NCI-H1092 (cell line): ENCODE measurements at regions not wholly inside any gene's neighbourhood (a gene's known extent, or its start where the extent isn't known, plus 50 kb on each side); places are given as distances from the start of the nearest gene placed in this dataset.
"Not testable (repeated sequence)": the region's sequence is repeated elsewhere in the genome, so short reads cannot be mapped to it uniquely, and the experiment has no call there.

Experiments
- DNase-seq: peaks from one replicate; lab custom pipeline; 2025; lab: John Stamatoyannopoulos, UW

DNA sequence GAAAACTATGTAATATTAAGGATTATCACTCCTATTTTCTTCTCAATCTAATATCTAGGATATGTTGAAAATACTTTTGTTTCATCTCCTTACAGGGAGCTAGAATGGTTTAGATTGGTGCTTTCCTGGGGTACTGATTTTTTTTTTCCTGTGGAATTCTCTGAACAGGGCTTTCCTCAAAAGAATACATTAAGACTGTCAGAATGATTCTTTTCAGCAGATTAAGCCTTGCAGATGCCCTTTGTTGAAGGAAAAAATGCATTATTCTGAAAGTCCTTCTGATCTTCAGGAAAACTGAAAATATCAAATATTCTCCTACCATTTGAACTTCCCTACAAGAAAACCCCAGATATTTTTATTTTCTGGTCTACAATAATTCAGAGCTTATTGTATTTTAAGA is 178.9 kb downstream of the SOX4 start:
- no peak for DNase-seq

DNA sequence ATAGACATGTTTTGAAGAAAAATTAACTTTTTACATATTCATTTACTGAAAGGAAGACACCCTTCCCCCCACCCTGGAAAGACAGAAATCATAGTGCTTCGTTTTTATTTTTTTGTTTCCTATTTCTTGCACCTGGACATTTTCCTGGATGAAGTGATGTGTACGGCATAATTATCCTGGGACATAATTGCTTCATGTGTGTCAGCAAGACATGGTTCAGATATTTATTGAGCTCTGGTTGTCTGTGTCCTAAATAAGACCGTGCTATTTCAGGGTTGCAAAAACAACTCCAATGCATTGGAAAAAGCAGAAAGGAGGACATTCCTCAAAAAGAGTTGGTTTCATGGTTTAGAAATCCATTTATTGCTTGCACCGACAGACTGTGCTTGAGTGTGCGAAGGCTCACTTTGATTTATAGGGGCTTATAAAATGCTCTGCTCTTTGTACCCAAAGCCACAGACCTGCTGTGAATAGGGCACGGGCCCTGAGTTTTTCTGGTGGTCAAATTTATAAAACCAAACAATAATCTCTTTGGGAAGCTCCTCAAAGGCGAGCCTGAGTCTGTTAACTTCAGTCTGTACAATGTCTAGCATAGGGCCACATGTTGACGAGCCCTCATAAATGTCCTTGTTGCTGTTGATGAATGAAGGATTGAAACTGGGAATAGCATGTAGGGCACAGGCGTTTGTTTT is 179.5 kb downstream of the SOX4 start:
- no peak for DNase-seq

DNA sequence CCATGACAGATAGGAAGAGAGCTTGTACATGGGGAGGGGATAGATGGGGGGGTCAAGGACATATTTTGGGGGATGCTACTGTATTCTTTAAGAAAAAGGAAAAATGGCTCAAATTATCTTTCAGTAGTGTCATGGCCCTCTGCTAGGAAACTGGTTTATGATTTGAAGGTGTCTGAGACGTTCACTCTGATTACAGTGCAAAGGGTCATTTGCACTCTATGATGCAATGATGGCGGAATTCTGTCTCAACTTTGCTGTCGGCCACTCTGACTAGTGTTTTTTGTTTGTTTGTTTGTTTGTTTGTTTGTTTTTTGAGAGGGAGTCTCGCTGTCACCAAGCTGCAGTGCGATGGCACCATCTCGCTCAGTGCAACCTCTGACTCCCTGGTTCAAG is 180.0 kb downstream of the SOX4 start:
- no peak for DNase-seq

DNA sequence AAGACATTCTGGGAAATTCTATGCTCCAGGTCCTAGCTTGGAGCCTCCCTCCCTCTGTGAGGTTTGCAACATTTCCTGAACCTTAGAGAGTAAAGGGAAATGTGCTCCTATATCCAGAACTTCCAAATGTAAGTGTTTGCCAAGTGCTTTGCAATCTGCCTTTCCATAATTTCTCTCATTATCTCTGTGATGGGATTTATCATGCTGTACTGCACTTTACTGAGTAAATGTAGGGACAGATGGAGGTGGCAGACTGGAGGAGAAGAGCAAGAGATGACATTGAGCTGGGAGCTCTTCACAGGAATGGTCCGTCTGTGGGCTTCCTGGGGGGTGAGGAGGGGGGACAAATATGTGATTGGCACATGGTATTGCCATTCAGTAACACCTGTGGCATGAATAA is 184.3 kb downstream of the SOX4 start:
- no peak for DNase-seq

DNA sequence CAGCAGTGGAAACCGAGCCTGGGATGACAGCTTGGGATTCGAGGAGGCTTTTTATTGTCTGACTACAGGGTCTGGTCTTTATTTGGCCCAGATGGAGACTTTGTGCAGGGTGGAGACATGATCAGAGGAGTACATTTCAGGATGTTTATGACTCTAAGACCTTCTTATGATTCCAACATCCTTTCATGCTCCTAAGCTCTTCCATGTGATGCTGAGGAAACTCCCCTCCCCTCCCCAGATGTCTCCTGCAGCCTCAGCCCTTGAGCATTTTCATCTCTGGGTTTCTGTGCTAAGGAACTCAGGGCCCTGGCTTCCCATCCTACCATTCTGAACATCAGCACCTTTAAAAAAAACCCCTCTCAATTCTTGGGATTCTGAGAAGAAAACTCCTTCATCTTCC is 186.6 kb downstream of the SOX4 start:
- no peak for DNase-seq

DNA sequence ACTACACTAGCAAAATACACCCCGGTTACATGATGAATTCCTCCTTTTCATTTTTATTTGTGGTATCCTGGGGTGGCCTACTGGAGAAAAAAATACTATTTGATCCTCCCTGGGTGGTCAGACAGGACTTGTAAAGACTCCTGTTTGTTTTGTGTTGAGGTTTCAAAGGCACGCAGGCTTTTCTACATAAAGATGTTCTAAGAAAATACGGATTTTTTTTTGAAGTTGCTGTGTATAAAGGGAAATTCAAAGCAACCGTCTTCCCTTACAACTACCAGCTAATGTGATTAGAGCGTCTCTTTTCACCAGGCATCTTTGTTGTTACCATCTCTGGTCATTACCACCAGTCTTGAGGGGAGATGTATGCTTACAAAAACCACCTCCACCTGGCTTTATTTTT is 187.1 kb downstream of the SOX4 start:
- DNase-seq = no peak

DNA sequence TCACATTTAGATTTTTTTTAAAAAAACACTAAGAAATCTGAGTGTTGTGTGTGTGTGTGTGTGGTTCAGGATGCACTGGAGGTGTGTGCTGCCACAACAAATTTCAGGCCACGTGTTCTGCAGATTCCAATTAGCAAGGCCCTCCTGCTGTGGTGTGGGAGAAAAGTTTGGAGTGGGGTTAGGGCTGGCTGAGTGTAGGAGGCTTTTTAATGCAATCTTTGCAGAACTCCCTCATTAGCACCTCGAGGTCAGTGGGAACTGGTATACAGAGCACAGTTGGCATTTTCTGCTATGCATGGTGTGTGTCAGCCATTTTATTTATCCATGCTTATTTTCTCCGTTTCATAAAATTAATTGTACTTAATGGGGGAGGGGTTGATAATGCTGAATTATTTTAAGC is 187.6 kb downstream of the SOX4 start:
- no peak for DNase-seq

DNA sequence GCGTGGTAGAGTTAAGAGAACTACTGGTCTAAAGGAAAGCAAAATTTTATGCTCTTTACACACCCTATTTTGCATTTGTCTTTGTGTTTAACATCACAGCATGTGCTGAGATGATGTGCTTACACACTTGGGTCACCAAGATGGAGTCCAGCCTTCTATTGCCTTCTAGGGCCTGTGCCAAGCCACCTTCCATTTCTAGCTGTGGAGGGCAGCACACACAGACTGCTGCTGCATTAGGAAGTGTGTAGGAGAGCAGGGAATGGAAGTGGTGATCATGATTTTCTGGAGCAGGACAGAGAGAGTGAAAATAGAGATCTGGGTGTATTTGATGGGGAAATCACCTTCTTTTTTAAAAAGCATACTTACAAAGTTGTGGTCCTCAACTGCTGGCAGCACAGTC is 191.6 kb downstream of the SOX4 start:
- DNase-seq = no peak

DNA sequence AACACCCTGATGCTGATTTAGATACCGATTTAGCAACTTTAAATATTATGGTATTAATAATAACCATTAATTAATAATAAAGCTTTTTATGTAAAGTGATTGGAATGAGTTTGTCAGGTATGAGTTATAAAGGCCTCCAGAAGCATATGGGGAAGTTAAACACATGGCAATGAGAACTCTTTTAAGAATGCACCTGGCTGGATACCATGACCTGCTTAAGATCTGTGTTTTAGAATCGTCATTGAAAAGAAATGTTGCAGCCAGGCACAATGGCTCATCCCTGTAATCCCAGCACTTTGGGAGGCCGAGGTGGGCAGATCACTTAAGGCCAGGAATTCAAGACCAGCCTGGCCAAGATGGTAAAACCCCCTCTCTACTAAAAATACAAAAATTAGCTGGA is 197.5 kb downstream of the SOX4 start:
- no peak for DNase-seq

DNA sequence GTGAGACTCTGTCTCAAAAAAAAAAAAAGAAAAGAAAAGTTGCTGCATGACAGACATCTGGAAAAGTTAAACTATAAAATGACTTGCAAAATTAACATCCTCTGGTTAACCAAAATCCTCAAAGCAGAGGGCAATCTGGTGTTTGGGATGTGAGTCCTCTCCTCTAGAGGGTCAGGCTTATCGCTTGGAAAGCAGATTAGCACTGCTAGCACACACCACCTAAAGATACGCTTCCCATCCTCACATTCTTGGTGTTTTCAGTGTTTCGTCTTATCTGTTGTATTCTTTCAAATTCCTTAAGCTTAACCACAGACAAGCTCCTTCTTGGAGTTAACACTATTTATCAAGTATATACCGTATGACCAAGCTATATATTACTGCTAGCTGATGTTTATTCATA is 198.0 kb downstream of the SOX4 start:
- DNase-seq = no peak

DNA sequence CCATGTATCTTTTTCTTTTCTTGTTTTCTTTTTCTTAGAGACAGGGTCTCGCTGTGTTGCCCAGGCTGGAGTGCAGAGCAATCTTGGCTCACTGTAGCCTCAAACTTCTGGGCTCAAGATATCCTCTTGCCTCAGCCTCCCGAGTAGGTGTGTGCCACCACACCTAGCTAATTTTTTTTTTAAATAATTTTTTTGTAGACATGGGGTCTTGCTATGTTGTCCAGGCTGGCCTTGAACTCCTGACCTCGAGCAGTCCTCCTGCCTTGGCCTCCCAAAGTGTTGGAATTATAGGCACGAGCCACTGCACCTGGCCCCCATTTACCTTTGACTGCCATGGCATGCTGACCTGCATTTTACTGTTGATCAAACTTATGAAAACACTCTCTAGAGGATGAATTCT is 198.6 kb downstream of the SOX4 start:
- DNase-seq = no peak

DNA sequence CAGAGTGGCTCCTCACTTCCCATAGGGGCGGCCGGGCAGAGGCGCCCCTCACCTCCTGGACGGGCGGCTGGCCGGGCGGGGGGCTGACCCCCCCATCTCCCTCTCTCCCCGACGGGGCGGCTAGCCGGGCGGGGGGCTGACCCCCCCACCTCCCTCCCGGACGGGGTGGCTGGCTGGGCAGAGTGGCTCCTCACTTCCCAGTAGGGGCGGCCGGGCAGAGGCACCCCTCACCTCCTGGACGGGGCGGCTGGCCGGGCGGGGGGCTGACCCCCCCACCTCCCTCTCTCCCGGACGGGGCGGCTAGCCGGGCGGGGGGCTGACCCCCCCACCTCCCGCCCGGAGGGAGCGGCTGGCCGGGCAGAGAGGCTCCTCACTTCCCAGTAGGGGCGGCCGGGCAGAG is 203.4 kb downstream of the SOX4 start:
- not testable (repeated sequence) for DNase-seq

DNA sequence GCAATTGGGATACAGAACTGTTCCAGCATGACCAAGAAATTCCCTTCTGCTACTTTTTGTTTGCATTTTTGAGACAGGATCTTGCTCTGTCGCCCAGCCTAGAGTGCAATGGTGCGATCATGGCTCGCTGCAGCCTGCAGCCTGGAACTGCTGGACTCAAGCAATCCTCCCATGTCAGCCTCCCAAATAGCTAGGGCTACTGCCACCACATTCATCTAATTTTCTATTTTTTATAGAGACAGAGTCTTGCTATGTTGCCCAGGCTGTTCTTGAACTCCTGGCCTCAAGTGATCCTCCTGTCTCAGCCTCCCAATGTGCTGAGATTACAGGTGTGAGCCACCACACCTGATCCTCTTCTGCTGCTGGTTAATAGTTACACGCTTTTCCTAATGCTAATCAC is 204.9 kb downstream of the SOX4 start:
- DNase-seq = no peak

DNA sequence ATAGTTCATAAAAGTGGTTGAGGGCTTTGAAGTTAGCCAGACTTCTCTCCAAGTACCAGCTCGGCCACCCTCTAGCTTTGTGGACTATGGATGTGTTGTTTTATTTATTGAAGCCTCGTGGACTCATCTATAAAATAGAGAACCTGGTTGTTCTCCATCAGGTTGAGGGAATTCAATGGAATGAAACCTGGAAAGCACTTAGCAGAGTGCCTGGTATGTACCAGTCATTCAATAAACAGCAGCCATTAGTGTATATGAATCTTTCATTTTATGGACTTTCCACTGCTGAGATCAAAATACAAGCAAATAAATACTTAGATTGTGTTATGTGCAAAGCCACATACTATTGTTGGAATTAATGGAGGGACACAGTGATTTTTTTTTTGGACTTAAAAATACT is 206.8 kb downstream of the SOX4 start:
- DNase-seq = no peak

DNA sequence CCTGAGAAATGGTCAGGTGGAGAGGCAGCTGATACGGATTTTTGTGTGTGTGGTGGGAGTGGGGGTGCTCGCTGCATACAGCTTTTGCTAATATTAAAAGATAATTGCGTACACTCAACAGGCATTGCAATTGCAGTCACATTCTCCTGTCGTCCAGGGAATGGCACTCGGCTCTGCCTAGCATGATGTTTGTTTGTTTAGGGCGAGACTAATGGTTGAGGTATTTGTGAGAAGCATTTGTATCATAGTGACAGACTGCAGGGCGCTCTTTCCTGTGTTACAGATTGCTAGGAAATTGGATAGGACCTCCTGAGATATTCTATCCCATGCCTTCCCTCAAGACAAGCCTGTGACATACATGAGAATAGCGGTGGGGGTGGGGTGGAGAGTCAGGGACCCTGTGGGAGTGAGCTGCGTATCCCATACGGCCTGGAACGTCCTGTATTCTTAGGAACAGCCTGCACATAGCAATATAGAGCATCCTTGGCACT is 207.4 kb downstream of the SOX4 start:
- no peak for DNase-seq

DNA sequence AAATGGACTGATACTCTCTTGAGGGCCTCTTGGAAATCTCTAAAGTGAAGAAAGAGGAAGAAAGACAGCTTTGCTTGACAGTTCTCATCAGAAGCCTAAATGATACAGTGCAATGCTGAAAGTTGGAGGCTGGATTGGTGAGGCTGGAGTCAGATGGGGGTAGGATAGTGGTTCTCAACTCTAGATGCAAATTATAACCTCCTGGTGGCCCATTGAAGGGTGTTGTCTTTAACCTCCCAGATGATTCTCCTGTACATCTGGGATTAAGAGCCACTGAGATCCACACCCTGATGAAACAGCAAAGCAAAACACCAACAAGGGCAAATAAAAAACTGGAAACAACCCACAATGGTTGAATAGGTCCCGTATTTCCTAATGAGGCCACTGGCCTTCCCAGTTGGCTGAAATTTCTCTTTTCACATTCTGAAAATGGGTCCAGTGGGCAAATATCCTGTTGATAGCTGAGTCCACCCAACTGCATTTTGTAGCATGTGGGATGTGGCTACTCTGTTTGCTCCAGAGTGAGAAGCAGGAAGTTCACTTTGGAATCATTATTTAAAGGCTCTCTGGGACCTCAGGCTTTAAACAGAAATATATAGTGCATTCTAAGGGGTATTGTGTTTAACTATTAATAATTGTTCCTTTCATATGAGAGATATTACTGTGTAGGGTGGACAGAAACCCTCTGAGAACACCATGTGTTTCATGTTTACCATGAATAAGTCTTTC is 208.1 kb downstream of the SOX4 start:
- no peak for DNase-seq

DNA sequence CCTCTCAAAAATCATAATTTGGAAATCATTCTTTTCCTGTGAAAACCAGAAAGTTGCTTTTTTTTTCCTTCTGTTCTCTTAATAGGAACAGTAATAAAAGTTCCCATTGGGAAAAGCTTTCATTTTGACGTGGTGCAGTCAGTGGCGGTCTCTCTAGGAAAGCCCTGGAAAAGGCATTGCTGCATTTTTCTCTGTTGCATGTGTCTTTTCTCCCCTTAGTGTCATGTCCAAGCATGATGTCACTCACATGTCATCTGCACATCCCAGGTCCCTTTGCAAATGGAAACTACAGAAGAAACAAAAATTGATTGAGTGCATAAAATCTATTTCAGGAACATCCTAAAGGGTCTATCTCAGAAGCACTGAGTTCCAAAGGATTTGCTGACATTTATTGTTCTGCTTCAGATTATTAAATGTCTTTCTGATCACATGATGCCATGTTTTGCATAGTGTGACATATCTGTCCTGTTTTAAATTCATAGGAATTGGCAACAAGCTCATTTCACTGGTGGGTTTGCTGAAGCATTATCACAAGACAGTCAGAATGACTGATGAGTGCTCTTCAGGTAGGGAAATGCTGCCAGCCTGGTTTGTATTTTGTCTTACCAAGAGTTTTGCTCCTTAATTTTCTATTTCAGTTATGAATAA is 208.7 kb downstream of the SOX4 start:
- DNase-seq = no peak

DNA sequence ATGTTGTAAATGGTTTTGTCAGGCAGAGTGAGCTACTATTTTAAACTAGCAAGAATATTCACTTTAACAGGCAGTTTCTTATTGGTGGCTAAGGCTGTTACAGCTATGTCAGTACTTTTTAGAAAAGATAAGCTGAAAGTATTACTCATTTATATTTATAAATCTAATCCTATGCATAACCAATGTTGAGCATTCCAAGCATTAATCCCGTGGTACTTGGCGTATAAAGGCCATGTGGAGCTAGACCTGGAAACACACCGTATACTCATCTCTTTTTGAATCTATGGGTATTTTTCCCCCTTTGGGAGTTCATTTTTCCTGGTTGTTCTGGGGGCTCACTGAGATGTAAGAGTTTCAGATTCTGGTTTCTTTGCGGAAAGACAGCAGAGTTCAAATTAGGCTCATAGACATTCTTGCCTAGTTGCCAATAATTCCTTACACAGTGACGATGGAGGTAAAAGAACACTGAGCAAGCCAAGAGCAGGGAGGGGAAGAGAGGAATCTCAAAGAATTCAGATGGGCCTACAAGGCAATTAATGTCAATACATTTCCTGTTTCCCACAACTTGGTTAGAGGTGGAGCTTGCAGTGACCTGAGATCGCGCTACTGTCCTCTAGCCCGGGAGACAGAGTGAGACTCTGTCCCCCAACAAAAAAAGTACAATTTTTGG is 211.5 kb downstream of the SOX4 start:
- no peak for DNase-seq

DNA sequence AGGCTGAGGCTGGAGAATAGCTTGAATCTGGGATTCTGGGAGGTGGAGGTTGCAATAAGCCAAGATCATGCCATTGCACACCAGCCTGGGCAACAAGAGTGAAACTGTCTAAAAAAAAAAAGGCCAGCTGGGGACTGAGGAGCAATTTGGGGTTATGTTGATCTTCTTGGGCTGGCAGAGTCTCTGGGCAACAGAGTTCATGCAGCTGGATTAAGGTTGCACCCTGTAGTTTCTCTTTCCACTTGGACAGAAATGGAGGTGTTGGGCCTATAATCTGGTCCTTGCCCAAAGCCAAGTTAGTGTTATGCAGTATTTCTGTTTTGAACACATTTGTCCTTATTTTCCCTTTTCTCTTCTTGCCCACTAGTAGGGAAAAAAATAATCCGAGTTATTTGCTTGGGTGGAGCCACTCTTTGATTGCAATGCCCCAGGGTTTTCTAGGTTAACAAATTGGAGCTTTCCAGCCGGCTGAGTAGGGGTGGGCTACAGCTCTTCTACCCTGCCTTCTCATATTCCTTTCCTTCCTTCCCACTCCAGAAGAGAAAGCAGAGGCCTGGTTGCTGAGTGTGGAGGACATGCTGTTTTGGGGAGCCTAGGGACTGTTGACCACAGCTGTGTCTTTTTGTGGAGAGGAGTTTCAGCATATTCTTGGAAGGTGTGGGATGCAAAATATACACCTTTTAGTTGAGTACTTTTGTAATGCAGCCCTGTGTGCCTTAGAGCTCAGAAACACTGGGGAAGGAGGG is 213.9 kb downstream of the SOX4 start:
- no peak for DNase-seq

DNA sequence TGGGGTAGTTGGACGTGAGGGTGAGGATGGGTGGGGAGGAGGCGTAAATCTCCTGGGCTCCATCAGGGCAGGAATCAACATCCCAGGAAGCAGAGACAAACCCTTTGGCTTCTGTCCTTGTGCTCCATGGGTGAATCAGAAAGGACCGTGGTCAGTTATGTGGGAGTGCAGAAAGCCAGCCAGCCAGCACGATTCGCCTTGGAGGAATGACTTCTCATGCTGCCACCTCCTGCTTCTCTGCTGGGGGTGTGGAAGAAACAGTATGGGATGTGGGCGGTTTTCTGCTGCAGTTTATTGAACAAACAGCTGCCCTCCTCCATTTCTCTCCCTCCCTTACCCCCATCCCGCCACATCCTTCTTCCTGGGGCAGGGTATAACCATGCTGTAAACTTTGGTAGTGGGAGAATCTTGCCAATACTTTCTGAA is 214.5 kb downstream of the SOX4 start:
- no peak for DNase-seq

DNA sequence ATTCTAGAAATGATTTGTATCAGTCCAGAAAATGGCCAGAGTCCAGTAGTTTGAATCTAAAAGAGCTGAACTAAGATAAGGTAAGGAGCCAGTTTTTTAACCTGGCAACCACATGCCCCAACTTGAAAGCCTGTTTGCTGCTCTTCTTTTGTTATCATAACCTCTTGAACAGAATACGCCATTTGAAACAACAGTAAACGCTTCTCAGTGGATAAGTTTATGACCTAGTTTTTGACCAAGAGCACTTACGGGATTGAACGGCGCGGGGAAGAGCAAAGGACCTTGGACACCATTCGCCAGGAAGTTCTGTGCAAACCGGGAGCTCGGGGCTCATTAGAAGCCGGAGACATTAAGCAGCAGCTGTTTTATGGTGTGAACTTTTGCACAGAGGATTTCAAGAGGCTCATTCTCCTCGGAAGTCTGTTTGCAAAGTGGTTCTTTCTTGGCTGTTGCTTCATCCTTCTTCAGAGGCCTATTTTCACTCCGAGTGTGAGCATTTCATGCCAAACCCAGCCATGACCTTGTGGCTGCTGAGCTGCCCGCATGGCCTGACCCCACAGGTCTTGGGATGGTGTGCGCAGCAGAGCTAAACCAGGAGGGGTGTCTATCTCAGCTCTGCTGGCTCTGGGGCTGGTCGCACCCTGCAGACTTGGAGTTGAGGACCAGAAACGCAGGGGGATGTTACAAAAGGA is 215.1 kb downstream of the SOX4 start:
- no peak for DNase-seq
